ENCODE measurements at regions not wholly inside any gene's neighbourhood (a gene's known extent, or its start where the extent isn't known, plus 50 kb on each side); places are given as distances from the start of the nearest gene placed in this dataset.
A peak's percentile ranks its signal among the peaks of the same experiment; 100 is the strongest.

DNA sequence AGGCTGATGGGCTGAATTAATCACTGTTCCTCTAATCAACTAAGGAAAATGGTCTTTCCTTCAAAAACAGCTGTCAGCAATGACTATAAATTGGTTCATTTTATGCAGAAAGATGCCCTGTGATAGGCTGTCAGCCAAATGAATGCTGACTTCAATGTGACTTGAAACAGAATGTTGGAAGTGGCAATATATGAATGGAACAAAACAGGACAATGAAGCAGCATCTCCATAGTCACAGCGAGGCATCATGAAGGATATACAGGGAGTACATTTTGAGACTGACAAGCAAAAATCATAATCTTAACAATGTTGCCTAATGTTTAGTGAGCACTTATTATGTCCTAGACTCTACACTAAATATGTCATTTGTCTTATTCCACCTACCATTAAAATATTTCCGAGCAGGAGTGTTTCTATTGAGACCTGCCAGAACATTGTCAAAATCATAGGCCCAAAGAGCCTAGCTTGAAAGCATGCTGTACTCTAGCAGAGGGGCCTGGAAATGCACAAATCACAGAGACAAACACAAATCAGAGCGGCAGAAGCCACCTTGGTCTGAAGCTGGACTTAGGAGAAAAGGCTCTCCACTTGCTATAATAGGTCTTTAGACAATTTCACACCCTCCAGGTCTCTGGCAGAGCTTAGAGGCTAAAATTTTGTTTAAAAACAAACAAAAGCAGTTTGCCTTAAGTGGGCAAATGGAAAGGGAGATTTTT lies 63.3 kb downstream of the FAM50B start:
- peak; percentile 6 for DNase-seq (ENCODE audit: unreplicated experiment)
- Mint-ChIP-seq H3K4me1 (ENCODE audit: insufficient read depth, unreplicated experiment) (peaks cover 48% of the 10 kb centered on the region), H3K9me3 (ENCODE audit: unreplicated experiment) (no peaks in the 10 kb centered on the region), H3K27ac (ENCODE audit: low read depth, unreplicated experiment) (peak overlapping the region; percentile 93), H3K4me3 (ENCODE audit: unreplicated experiment) (peak overlapping the region; percentile 55), H3K36me3 (ENCODE audit: insufficient read depth, unreplicated experiment) (peaks cover 6% of the 10 kb centered on the region), H3K27me3 (ENCODE audit: insufficient read depth, unreplicated experiment) (no peaks in the 10 kb centered on the region)
- intact Hi-C loops (cut with micrococcal nuclease) = loop anchor here (1.0 kb wide), 1 partner anchor 63 kb away; the partner anchor contains the start of gene FAM50B
- BruUV-seq (replicated peaks) = no TSS peak
- ChIA-PET CTCF (interaction anchor here (0.9 to 3.1 kb wide), 7 partner anchors 12 to 166 kb away, joined by 3 to 21 read pairs (median 8); partner anchors contain the start of gene FAM50B), POLR2A (interaction anchor here (0.6 to 3.1 kb wide), 28 partner anchors 9 to 322 kb away, joined by 3 to 34 read pairs (median 4); partner anchors contain the start of gene FAM50B)
- TF ChIP-seq, protein P1, sequence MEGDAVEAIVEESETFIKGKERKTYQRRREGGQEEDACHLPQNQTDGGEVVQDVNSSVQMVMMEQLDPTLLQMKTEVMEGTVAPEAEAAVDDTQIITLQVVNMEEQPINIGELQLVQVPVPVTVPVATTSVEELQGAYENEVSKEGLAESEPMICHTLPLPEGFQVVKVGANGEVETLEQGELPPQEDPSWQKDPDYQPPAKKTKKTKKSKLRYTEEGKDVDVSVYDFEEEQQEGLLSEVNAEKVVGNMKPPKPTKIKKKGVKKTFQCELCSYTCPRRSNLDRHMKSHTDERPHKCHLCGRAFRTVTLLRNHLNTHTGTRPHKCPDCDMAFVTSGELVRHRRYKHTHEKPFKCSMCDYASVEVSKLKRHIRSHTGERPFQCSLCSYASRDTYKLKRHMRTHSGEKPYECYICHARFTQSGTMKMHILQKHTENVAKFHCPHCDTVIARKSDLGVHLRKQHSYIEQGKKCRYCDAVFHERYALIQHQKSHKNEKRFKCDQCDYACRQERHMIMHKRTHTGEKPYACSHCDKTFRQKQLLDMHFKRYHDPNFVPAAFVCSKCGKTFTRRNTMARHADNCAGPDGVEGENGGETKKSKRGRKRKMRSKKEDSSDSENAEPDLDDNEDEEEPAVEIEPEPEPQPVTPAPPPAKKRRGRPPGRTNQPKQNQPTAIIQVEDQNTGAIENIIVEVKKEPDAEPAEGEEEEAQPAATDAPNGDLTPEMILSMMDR (IDR thresholded peaks at IDR 0.05; ENCODE audit: unreplicated experiment) = no peak

DNA sequence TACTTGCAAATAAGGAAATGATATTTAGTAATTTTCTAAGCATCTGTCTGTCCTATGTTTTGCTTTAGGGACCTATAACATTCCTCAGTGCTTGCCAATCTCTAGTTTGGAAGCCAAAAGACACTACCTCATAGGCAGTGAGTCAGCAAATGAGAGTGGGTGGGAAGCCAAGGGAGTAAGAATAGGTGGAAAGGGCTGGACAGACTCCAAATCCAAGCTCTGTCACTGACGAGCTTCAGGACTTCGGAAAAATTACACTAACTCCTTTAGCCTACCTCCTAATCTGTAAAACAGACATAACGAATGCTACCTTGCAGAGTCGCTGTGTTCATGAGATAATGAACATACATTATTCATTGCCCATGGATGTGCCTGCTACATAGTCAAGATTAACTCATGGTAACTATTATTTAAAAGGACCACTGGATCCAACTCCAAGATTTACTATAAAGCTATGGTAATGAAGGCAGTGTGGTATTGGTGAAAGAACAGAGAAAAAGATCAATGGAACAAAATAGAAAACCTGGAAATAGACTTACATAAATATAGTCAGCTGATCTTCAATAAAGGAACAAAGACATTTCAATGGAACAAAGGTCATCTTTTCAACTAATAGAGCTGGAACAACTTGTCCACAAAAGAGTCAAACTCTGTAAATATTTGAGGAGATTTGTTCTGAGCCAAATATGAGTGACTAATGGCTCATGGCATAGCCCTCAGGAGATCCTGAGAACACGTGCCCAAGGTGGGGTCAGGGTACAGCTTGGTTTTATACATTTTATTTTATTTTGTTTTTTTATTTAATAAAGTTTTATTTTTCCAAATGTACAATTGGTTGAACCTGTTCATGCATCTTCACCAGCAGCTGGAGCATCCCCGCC lies 64.1 kb downstream of the FAM50B start:
- H3K36me3 Mint-ChIP-seq (ENCODE audit: insufficient read depth, unreplicated experiment) = peaks cover 6% of the 10 kb centered on the region
- H3K4me1 Mint-ChIP-seq (ENCODE audit: insufficient read depth, unreplicated experiment) = peaks cover 48% of the 10 kb centered on the region
- TF ChIP-seq, protein P1 (IDR thresholded peaks at IDR 0.05; ENCODE audit: unreplicated experiment) = no peak
- H3K27me3 Mint-ChIP-seq (ENCODE audit: insufficient read depth, unreplicated experiment) = no peaks in the 10 kb centered on the region
- H3K27ac Mint-ChIP-seq (ENCODE audit: low read depth, unreplicated experiment) = peak overlapping the region; percentile 93
- BruUV-seq (replicated peaks) = TSS peak; percentile 71
- H3K9me3 Mint-ChIP-seq (ENCODE audit: unreplicated experiment) = no peaks in the 10 kb centered on the region
- CTCF ChIA-PET = interaction anchor here (0.7 to 3.1 kb wide), 11 partner anchors 20 to 509 kb away, joined by 3 to 21 read pairs (median 4); partner anchors contain the start of gene FAM50B
- H3K4me3 Mint-ChIP-seq (ENCODE audit: unreplicated experiment) = peak overlapping the region; percentile 41
- POLR2A ChIA-PET = interaction anchor here (0.7 to 3.1 kb wide), 34 partner anchors 9 to 321 kb away, joined by 3 to 34 read pairs (median 4); partner anchors contain the start of genes FAM50B and PXDC1
- intact Hi-C loops (cut with micrococcal nuclease) = loop anchor here (1.0 kb wide), 1 partner anchor 64 kb away; the partner anchor contains the start of gene FAM50B
- peak; percentile 99 for DNase-seq (ENCODE audit: unreplicated experiment)

DNA sequence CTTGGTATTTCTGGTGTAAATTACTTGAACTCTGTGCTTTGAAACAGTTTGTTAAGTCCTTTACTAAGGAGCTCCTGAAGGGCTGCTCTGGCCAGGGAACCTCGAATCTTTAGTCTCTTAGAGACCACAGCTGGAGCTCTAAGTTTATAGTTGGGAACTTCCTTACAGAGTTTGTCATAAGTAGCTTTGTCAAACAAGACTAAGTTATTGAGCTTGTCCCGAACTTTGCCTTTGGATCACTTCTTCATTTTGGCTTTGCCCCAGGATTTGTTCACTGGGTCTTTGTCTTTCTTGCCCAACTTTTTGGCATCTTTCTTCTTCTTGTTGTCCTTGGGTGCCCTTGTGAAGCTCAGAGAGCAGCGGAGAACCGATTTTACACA lies 64.8 kb downstream of the FAM50B start:
- Mint-ChIP-seq H3K36me3 (ENCODE audit: insufficient read depth, unreplicated experiment) (peaks cover 6% of the 10 kb centered on the region), H3K4me3 (ENCODE audit: unreplicated experiment) (peak overlapping the region; percentile 13), H3K27me3 (ENCODE audit: insufficient read depth, unreplicated experiment) (no peaks in the 10 kb centered on the region), H3K27ac (ENCODE audit: low read depth, unreplicated experiment) (peak overlapping the region; percentile 93), H3K9me3 (ENCODE audit: unreplicated experiment) (no peaks in the 10 kb centered on the region), H3K4me1 (ENCODE audit: insufficient read depth, unreplicated experiment) (peaks cover 53% of the 10 kb centered on the region)
- ChIA-PET CTCF (interaction anchor here (0.6 to 3.1 kb wide), 11 partner anchors 19 to 509 kb away, joined by 3 to 21 read pairs (median 4); partner anchors contain the start of gene FAM50B), POLR2A (interaction anchor here (0.8 to 3.1 kb wide), 21 partner anchors 8 to 164 kb away, joined by 3 to 34 read pairs (median 5); partner anchors contain the start of genes FAM50B and PXDC1)
- intact Hi-C loops (cut with micrococcal nuclease) = loop anchor here (1.0 kb wide), 1 partner anchor 65 kb away; the partner anchor contains the start of gene FAM50B
- BruUV-seq (replicated peaks) = no TSS peak
- DNase-seq (ENCODE audit: unreplicated experiment) = peak; percentile 54
- TF ChIP-seq, protein P1 (IDR thresholded peaks at IDR 0.05; ENCODE audit: unreplicated experiment) = no peak

Data from MCF 10A (cell line).